Muscle of leg (tissue), 3 donors: ENCODE measurements at regions not wholly inside any gene's neighbourhood (a gene's known extent, or its start where the extent isn't known, plus 50 kb on each side); places are given as distances from the start of the nearest gene placed in this dataset.
"Not testable (repeated sequence)": the region's sequence is repeated elsewhere in the genome, so short reads cannot be mapped to it uniquely, and the experiment has no call there.

Experiments used
- DNase-seq: peaks from one replicate; pipeline ENCODE4 v3.0.0; 2013
- H3K27ac ChIP-seq: one replicate; pipeline ENCODE4 v1.5.1; 2013; ENCODE audit warnings: mild to moderate bottlenecking, low read length, control low read depth
- H3K27me3 ChIP-seq: one replicate; pipeline ENCODE4 v1.6.1; 2013; ENCODE audit warnings: low read length; ENCODE audit not compliant: control insufficient read depth, insufficient read depth
- H3K36me3 ChIP-seq: one replicate; pipeline ENCODE4 v1.6.1; 2013; ENCODE audit warnings: low read length; ENCODE audit not compliant: control insufficient read depth, insufficient read depth
- H3K4me1 ChIP-seq: one replicate; pipeline ENCODE4 v1.6.1; 2013; ENCODE audit warnings: low read length; ENCODE audit not compliant: control insufficient read depth, insufficient read depth
- H3K4me3 ChIP-seq: one replicate; pipeline ENCODE4 v1.5.1; 2013; ENCODE audit warnings: low read length, control low read depth
- H3K9me3 ChIP-seq: replicated peaks from 2 replicates; pipeline ENCODE4 v1.6.1; 2013; ENCODE audit warnings: low read depth, low read length; ENCODE audit not compliant: control insufficient read depth
- WGBS: methylation state at CpG from one replicate; pipeline ENCODE4 v1.1.5; 2013; ENCODE audit warnings: missing lambda C conversion rate; ENCODE audit not compliant: insufficient coverage; 5-methylcytosine and 5-hydroxymethylcytosine counted together

DNA sequence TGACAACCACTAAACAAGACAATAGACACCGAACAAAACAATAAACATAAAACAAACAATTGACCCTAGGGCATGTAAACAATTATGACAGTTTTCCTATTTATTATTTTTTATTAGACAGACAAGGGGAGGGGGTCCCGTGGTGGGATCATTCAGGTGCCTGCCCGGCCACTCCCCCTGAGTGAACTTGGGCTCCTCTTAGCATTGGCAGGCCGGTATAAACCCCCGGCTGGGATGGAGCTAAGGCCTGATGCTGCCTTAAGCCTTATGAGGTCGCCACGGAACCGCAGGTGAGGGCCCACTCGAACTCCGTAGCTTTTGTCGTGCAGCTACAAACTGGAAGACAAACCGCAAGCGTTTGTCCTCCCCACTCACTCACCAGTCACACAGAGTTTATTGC lies 121.8 kb upstream of the KCNJ3 start:
- not testable (repeated sequence) for H3K4me1 ChIP-seq, H3K27me3 ChIP-seq, H3K9me3 ChIP-seq, DNase-seq, H3K36me3 ChIP-seq, H3K4me3 ChIP-seq, H3K27ac ChIP-seq
- 90% methylated on average over 3 of the region's 13 CpGs for WGBS

DNA sequence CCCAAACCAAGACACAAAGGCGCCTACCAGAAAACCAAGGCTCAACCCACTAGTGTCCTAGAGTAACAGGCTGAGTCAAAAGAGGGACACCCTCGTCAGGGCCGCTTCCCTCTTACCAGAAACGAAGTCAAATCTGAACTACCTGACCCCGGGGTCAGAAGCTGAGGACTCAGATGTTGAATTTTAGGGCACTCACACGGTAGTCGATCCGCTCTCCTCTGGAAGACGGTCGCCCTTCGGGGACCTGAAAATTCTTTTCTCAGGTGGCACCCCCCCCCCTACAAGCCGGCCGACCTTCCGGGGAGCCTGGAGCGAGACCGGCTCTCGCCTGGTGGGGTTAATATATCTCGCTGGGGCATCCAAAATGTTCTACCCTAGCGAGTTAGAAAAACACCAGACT lies 121.1 kb upstream of the KCNJ3 start:
- no peak for DNase-seq
- WGBS, result 83% methylated on average over 6 of the region's 19 CpGs

DNA sequence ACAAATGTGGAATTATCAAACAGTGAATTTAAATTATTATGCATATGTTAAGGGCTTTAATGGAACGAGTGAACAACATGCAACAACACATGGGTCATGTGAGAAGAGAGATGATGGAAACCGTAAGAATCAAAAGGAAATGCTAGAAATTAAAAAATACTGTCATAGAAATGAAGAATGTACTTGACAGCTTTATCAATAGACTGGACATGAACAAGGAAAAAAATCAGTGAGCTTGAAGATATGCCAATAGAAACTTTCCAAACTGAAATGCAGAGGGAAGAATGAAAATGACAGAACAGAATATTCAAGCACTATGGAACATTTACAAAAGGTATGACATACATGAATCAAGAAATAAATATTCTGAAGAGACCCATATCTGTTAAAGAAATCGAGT lies 117.7 kb upstream of the KCNJ3 start:
- H3K4me1 ChIP-seq, result no peaks in the 10 kb centered on the region
- DNase-seq, result no peak
- WGBS, result no CpG with 5 or more reads among the region's 3 CpGs
- H3K27ac ChIP-seq, result no peak overlapping the region
- H3K9me3 ChIP-seq, result no peaks in the 10 kb centered on the region
- no peak overlapping the region for H3K4me3 ChIP-seq
- H3K27me3 ChIP-seq, result no peaks in the 10 kb centered on the region
- no peaks in the 10 kb centered on the region for H3K36me3 ChIP-seq

More for the DNA sequence above, 121.1 kb upstream of the KCNJ3 start:
- Histone ChIP-seq H3K4me3 (no peak overlapping the region), H3K27me3 (no peaks in the 10 kb centered on the region), H3K4me1 (no peaks in the 10 kb centered on the region), H3K36me3 (no peaks in the 10 kb centered on the region), H3K27ac (no peak overlapping the region), H3K9me3 (no peaks in the 10 kb centered on the region)

DNA sequence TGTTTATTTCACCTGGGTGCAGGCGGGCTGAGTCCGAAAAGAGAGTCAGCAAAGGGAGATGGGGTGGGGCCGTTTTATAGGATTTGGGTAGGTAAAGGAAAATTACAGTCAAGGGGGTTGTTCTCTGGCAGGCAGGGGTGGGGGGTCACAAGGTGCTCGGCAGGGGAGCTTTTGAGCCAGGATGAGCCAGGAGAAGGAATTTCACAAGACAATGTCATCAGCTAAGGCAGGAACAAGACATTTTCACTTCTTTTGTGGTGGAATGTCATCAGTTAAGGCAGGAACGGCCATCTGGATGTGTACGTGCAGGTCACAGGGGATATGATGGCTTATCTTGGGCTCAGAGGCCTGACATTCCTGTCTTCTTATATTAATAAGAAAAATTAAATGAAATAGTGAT lies 115.8 kb upstream of the KCNJ3 start:
- not testable (repeated sequence) for H3K36me3 ChIP-seq, DNase-seq
- WGBS, result 67% methylated on average over 4 of the region's 6 CpGs

DNA sequence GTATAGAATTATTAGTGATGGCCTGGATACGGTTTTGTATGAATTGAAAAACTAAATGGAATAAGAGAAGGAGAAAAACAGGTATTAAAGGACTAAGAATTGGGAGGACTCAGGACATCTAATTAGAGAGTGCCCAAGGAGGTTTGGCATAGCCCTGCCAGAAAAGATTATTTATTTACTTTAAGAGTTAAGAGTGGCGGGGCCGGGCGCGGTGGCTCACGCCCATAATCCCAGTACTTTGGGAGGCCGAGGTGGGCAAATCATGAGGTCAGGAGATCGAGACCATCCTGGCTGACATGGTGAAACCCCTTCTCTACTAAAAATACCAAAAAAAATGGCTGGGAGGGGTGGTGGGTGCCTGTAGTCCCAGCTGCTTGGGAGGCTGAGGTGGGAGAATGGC lies 115.2 kb upstream of the KCNJ3 start:
- H3K4me3 ChIP-seq, H3K4me1 ChIP-seq, H3K9me3 ChIP-seq, H3K36me3 ChIP-seq, H3K27ac ChIP-seq, DNase-seq, H3K27me3 ChIP-seq: not testable (repeated sequence)
- WGBS, result 100% methylated on average over 1 of the region's 8 CpGs

More for the DNA sequence above, 115.8 kb upstream of the KCNJ3 start:
- H3K27ac ChIP-seq, H3K9me3 ChIP-seq, H3K27me3 ChIP-seq, H3K4me1 ChIP-seq, H3K4me3 ChIP-seq: not testable (repeated sequence)

DNA sequence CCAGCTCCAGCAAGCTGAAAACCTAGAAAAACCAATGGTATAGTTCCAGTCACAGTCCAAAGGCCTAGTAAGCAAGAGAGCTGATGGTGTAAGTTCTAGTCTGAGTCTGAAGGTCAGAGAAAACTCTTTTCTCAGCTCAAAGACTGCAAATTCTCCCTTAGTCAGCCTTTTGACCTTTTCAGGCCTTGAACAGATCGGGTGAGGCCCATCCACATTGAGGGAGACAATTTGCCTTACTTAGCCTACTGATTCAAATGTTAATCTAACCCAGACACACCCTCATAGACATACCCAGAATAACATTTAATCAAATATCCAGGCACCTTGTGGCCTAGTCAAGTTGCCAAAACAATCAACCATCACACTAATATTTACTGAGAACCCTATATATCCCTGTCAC lies 110.8 kb upstream of the KCNJ3 start:
- Histone ChIP-seq H3K4me1 (no peaks in the 10 kb centered on the region), H3K36me3 (no peaks in the 10 kb centered on the region), H3K27ac (no peak overlapping the region), H3K9me3 (no peaks in the 10 kb centered on the region), H3K4me3 (no peak overlapping the region), H3K27me3 (no peaks in the 10 kb centered on the region)
- DNase-seq, result no peak
- WGBS, result 67% methylated on average over 1 of the region's 1 CpG

DNA sequence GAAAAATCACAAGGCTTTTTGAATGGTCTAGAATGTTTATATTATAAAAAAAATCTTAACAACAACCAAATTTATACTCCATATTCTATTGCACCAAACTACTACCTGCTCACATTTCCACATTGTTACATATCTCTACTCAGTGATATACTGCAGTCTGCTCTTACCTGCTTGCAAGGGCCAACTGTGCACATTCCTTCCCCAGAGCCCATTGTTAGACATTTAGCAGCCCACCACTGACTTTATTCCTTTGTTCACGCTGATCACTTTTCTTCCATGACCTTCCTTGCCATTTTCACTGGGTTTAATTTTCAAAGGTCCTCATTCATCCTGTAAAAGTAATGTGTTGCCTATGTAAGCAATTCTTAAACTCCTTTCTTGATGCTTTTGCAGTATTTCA lies 109.7 kb upstream of the KCNJ3 start:
- Histone ChIP-seq H3K9me3 (no peaks in the 10 kb centered on the region), H3K27me3 (no peaks in the 10 kb centered on the region), H3K4me1 (no peaks in the 10 kb centered on the region), H3K27ac (no peak overlapping the region), H3K4me3 (no peak overlapping the region), H3K36me3 (no peaks in the 10 kb centered on the region)
- DNase-seq, result no peak
- WGBS, result no CpG with 5 or more reads among the region's 1 CpG

DNA sequence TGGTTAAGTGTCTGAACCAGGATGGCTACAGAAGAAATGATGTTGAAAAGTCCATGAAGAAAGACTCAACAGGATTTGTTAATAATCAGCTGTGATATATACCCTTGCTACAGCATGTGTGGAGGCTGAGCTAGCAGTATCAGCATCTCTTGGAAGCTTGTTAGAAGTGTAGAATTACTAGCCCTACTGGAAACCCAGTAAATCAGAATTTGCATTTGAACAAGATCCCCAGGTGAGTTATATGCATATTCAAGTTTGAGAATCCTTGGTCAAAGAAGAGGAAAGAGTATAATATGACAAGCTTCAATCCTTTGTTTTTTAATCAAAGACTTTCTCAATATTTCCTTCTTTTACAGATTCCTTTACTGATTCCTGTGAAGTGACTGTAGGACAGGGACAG lies 109.0 kb upstream of the KCNJ3 start:
- no peak overlapping the region for H3K4me3 ChIP-seq
- H3K27me3 ChIP-seq, result no peaks in the 10 kb centered on the region
- H3K9me3 ChIP-seq, result no peaks in the 10 kb centered on the region
- no peak overlapping the region for H3K27ac ChIP-seq
- no peaks in the 10 kb centered on the region for H3K36me3 ChIP-seq
- H3K4me1 ChIP-seq, result no peaks in the 10 kb centered on the region
- DNase-seq, result no peak

DNA sequence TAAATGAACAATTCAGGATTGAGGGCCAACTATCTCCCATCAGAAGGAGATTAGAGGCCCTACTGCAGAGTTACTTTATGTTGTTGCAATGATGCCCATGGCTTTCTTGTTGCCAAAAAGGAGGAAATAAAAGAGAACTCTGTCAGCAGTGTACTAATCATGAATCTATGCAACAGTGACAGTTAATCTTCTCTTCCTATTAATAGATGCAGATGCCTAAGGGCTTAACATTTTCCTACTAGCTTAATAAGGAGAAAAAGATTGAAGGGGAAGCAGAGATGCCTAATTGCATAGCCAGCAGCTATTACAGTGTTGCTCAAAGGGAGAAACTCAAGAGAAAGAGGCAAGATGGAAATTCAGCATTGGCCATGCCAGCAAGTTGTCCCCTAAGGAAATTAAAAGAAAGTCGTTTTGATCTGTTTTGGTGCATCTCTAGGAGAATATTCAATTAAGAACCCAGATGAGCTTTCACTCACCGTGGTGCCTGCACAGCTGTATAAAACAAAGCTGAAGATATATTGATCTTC lies 107.1 kb upstream of the KCNJ3 start:
- Histone ChIP-seq H3K36me3 (no peaks in the 10 kb centered on the region), H3K9me3 (no peaks in the 10 kb centered on the region)

DNA sequence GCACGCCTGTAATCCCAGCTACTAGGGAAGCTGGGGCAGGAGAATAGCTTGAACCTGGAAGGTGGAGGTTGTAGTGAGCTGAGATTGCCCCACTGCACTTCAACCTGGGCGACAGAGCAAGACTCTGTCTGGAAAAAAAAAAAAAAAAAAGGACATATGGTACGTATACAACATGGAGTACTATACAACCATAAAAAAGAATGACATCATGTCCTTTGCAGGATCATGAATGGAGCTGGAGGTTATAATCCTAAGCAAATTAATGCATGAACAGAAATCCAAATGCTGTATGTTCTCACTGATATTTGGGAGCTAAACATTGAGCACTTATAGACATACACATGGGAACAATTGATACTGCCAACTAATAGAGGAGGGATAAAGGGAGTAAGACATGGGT lies 99.3 kb upstream of the KCNJ3 start:
- WGBS, result no CpG with 5 or more reads among the region's 3 CpGs
- no peak overlapping the region for H3K27ac ChIP-seq

More for the DNA sequence above, 107.1 kb upstream of the KCNJ3 start:
- Histone ChIP-seq H3K4me3 (no peak overlapping the region), H3K27me3 (no peaks in the 10 kb centered on the region), H3K27ac (no peak overlapping the region), H3K4me1 (no peaks in the 10 kb centered on the region)
- no peak for DNase-seq
- WGBS, result 20% methylated on average over 1 of the region's 2 CpGs

DNA sequence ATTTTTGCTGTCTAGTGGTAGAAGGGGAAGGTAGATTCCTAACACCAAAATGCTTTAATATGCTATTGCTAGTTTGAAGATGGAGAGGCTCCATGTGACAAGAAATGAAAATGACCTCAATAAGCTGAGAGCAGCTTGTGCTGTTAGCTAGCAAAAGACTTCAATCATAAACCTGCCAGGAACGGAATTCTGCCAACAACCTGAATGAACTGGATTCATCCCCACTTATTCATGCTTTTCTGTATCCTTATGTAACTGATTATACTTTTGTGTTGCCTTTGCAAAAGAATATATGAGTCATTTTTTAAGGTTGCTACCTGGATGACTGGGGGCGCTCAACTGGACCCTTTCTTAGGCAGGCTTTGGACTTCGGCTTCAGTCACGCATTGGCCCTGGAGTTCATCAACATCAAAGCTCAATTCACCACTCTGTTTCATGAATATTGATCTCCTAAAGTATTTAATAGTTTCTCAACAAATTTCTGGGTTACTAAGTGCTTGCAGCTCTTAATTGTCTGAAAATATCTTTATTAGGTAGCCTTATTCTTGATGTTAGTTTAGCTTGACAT lies 97.5 kb upstream of the KCNJ3 start:
- no peaks in the 10 kb centered on the region for H3K9me3 ChIP-seq
- DNase-seq, result peak; percentile 6
- no peak overlapping the region for H3K27ac ChIP-seq
- H3K36me3 ChIP-seq, result no peaks in the 10 kb centered on the region
- no peaks in the 10 kb centered on the region for H3K4me1 ChIP-seq
- no CpG with 5 or more reads among the region's 4 CpGs for WGBS
- no peak overlapping the region for H3K4me3 ChIP-seq
- H3K27me3 ChIP-seq, result no peaks in the 10 kb centered on the region

More for the DNA sequence above, 99.3 kb upstream of the KCNJ3 start:
- H3K4me1 ChIP-seq, result no peaks in the 10 kb centered on the region
- no peaks in the 10 kb centered on the region for H3K36me3 ChIP-seq
- no peaks in the 10 kb centered on the region for H3K27me3 ChIP-seq
- no peak overlapping the region for H3K4me3 ChIP-seq
- no peak for DNase-seq
- H3K9me3 ChIP-seq, result no peaks in the 10 kb centered on the region
